ENCODE measurements at regions not wholly inside any gene's neighbourhood (a gene's known extent, or its start where the extent isn't known, plus 50 kb on each side); places are given as distances from the start of the nearest gene placed in this dataset.

DNA sequence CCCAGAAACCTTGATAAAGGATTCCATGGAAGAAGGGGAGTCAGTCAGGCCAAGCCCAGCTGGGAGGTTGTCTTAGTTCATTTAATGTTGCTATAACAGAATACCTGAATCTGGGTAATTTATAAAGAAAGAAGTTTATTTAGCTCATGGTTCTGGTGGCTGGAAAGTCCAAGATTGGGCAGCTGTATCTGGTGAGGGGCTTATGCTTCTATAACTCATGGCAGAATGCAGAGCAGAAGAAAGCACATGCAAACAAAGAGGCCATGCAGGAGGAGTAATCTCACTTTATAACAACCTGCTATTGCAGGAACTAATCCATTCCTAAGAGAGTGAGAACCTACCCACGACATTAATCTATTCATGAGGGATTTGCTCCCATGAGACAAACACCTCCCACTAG is 54.2 kb upstream of the ANKRD1 start:
- Histone ChIP-seq H3K4me3 (ENCODE audit: low read length) (no peak overlapping the region), H3K27ac (ENCODE audit: low read length) (no peak overlapping the region), H3K4me1 (ENCODE audit: control insufficient read depth, low read depth, low read length) (no peaks in the 10 kb centered on the region), H3K36me3 (ENCODE audit: control insufficient read depth, low read depth, low read length) (no peaks in the 10 kb centered on the region), H3K9me3 (ENCODE audit: control insufficient read depth, low read depth, low read length) (no peaks in the 10 kb centered on the region), H3K9ac (ENCODE audit: low read length) (no peak overlapping the region), H3K27me3 (ENCODE audit: control insufficient read depth, insufficient read depth, low read length) (no peaks in the 10 kb centered on the region)

- H3K4me3 ChIP-seq (ENCODE audit: low read length) = no peak overlapping the region
- H3K36me3 ChIP-seq (ENCODE audit: control insufficient read depth, low read depth, low read length) = no peaks in the 10 kb centered on the region
- no peaks in the 10 kb centered on the region for H3K4me1 ChIP-seq (ENCODE audit: control insufficient read depth, low read depth, low read length)
- H3K9me3 ChIP-seq (ENCODE audit: control insufficient read depth, low read depth, low read length) = no peaks in the 10 kb centered on the region
- H3K27me3 ChIP-seq (ENCODE audit: control insufficient read depth, insufficient read depth, low read length) = no peaks in the 10 kb centered on the region
- H3K27ac ChIP-seq (ENCODE audit: low read length) = no peak overlapping the region
- H3K9ac ChIP-seq (ENCODE audit: low read length) = no peak overlapping the region
These were observed 56.4 kb upstream of the ANKRD1 start for GRCh38 chr10:90977162-90977854.

GRCh38 chr10:90977855-90978486 is 57.1 kb upstream of the ANKRD1 start:
- no peak overlapping the region for H3K9ac ChIP-seq (ENCODE audit: low read length)
- H3K36me3 ChIP-seq (ENCODE audit: control insufficient read depth, low read depth, low read length) = no peaks in the 10 kb centered on the region
- no peaks in the 10 kb centered on the region for H3K27me3 ChIP-seq (ENCODE audit: control insufficient read depth, insufficient read depth, low read length)
- H3K27ac ChIP-seq (ENCODE audit: low read length) = no peak overlapping the region
- no peak overlapping the region for H3K4me3 ChIP-seq (ENCODE audit: low read length)
- H3K9me3 ChIP-seq (ENCODE audit: control insufficient read depth, low read depth, low read length) = no peaks in the 10 kb centered on the region
- no peaks in the 10 kb centered on the region for H3K4me1 ChIP-seq (ENCODE audit: control insufficient read depth, low read depth, low read length)

DNA sequence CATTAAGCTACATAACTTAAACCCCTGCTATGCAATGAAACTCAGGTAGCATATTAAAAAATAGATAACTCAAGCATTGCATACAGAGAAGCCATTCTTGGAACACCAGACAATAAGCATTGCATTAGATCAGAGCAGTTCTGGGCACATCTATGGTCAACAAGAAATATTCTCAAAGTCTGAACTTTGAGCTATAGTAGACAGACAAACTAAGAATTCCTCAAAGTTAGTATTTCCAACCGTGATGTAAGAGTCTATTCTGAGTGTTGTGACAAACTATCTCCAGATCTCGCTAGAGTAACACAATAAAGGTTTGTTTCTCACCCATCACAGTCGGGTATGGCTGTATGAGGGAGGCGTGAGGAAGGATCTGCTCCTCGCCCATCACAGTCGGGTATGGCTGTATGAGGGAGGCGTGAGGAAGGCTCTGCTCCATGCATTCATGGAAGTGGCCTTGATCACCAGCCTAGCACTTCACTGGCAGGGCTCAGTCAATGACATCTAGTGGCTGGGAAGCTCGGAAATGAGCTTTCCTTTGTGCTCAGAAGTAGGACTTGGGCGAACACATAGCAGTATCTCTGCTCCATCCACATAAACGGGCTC is 61.6 kb upstream of the ANKRD1 start:
- no peak overlapping the region for H3K27ac ChIP-seq (ENCODE audit: low read length)
- H3K4me3 ChIP-seq (ENCODE audit: low read length) = no peak overlapping the region

DNA sequence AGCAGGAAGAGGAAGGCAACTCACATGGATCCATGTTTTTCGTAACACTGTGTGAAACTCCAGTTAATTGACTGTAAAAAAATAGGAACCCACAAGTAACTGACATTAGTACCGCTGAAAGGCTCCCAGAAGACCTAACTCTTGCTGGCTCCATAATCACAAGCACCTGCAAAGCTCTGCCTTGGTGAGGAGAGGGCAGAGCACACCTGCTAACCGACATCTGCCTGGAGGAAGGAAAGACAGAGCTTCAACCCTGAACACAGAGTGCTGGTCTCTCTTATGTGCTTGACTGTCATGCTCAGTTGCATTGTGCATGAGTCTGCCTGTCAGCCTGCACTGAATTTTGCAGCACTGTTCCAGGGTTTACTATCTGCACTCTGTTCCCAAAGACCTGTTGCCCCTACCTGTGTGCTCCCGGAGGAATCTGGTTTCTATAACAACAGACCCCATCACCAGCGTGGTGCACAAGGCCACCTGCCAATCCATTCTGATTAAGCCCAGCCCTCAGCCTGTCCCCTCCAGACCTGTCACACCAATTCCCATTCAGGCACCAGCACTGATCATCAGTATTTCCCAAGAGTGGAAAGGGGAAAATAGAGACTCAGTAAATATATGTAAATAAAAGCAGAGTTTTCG is 63.1 kb upstream of the ANKRD1 start:
- Histone ChIP-seq H3K36me3 (ENCODE audit: control insufficient read depth, low read depth, low read length) (no peaks in the 10 kb centered on the region), H3K27ac (ENCODE audit: low read length) (no peak overlapping the region), H3K9ac (ENCODE audit: low read length) (no peak overlapping the region), H3K4me3 (ENCODE audit: low read length) (no peak overlapping the region), H3K9me3 (ENCODE audit: control insufficient read depth, low read depth, low read length) (no peaks in the 10 kb centered on the region), H3K27me3 (ENCODE audit: control insufficient read depth, insufficient read depth, low read length) (no peaks in the 10 kb centered on the region), H3K4me1 (ENCODE audit: control insufficient read depth, low read depth, low read length) (no peaks in the 10 kb centered on the region)

More for the DNA sequence above, 61.6 kb upstream of the ANKRD1 start:
- H3K27me3 ChIP-seq (ENCODE audit: control insufficient read depth, insufficient read depth, low read length) = no peaks in the 10 kb centered on the region
- H3K9me3 ChIP-seq (ENCODE audit: control insufficient read depth, low read depth, low read length) = no peaks in the 10 kb centered on the region
- H3K36me3 ChIP-seq (ENCODE audit: control insufficient read depth, low read depth, low read length) = no peaks in the 10 kb centered on the region
- no peak overlapping the region for H3K9ac ChIP-seq (ENCODE audit: low read length)
- H3K4me1 ChIP-seq (ENCODE audit: control insufficient read depth, low read depth, low read length) = no peaks in the 10 kb centered on the region

- Histone ChIP-seq H3K27ac (ENCODE audit: low read length) (no peak overlapping the region), H3K4me1 (ENCODE audit: control insufficient read depth, low read depth, low read length) (no peaks in the 10 kb centered on the region), H3K9ac (ENCODE audit: low read length) (no peak overlapping the region), H3K4me3 (ENCODE audit: low read length) (no peak overlapping the region), H3K36me3 (ENCODE audit: control insufficient read depth, low read depth, low read length) (no peaks in the 10 kb centered on the region), H3K9me3 (ENCODE audit: control insufficient read depth, low read depth, low read length) (no peaks in the 10 kb centered on the region), H3K27me3 (ENCODE audit: control insufficient read depth, insufficient read depth, low read length) (no peaks in the 10 kb centered on the region)
These were observed 64.0 kb upstream of the ANKRD1 start for GRCh38 chr10:90984898-90985297.

GRCh38 chr10:90985321-90985933 is 64.5 kb upstream of the ANKRD1 start:
- Histone ChIP-seq H3K4me1 (ENCODE audit: control insufficient read depth, low read depth, low read length) (no peaks in the 10 kb centered on the region), H3K36me3 (ENCODE audit: control insufficient read depth, low read depth, low read length) (no peaks in the 10 kb centered on the region), H3K4me3 (ENCODE audit: low read length) (no peak overlapping the region), H3K9ac (ENCODE audit: low read length) (no peak overlapping the region), H3K27me3 (ENCODE audit: control insufficient read depth, insufficient read depth, low read length) (no peaks in the 10 kb centered on the region), H3K27ac (ENCODE audit: low read length) (no peak overlapping the region), H3K9me3 (ENCODE audit: control insufficient read depth, low read depth, low read length) (no peaks in the 10 kb centered on the region)

DNA sequence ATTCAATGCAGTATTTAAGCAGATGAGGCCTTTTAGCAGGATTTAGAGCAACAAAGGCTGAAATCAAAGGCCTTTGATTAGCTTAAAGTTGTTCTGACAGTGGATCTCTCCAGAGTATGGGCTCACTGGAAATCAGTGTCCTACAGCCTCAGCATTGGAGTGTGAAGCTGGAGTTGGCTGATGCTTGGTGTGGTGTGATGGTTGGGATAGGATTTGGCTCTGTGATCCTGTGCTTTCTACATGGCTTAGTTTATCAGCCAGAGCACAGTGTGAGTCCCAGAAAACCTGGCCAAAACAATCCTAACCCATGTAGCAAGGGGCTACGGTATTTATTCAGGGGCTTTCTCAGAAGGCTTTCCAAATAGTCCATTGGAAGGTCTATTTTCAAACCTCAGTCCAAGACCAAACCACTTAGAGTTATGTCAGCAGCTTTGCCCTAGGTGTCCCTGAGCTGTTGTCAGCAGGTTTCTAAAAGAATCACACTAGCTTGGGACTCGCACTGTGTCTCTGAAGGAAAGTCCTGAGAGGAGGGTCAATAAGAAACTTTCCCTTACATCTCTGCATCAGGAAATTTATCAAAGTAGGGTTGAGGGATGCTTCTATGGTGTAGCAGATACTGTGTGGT is 65.4 kb upstream of the ANKRD1 start:
- Histone ChIP-seq H3K36me3 (ENCODE audit: control insufficient read depth, low read depth, low read length) (no peaks in the 10 kb centered on the region), H3K27me3 (ENCODE audit: control insufficient read depth, insufficient read depth, low read length) (no peaks in the 10 kb centered on the region), H3K4me3 (ENCODE audit: low read length) (no peak overlapping the region), H3K9ac (ENCODE audit: low read length) (no peak overlapping the region), H3K9me3 (ENCODE audit: control insufficient read depth, low read depth, low read length) (no peaks in the 10 kb centered on the region), H3K4me1 (ENCODE audit: control insufficient read depth, low read depth, low read length) (no peaks in the 10 kb centered on the region), H3K27ac (ENCODE audit: low read length) (no peak overlapping the region)

DNA sequence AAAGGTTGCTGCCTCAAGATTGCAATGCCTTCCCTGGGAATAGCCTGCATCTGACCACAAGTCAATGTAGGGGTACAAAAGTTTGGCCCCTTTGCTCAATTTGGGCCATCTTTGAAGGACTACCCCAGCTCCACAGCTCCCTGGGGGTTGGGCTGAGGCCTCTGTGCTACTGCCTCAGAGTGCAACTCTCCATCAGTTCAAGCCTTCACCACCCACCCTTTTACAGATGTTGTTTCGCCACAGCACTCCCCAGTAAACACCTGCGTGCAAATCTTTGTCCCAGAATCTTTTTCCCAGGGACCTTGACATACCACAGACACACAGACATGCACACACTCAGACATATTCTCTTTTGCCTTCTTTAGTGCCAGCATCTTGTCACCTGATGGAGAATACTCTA is 66.0 kb upstream of the ANKRD1 start:
- Histone ChIP-seq H3K27ac (ENCODE audit: low read length) (no peak overlapping the region), H3K9ac (ENCODE audit: low read length) (no peak overlapping the region), H3K9me3 (ENCODE audit: control insufficient read depth, low read depth, low read length) (no peaks in the 10 kb centered on the region), H3K4me3 (ENCODE audit: low read length) (no peak overlapping the region), H3K4me1 (ENCODE audit: control insufficient read depth, low read depth, low read length) (no peaks in the 10 kb centered on the region), H3K27me3 (ENCODE audit: control insufficient read depth, insufficient read depth, low read length) (no peaks in the 10 kb centered on the region), H3K36me3 (ENCODE audit: control insufficient read depth, low read depth, low read length) (no peaks in the 10 kb centered on the region)

- Histone ChIP-seq H3K9ac (ENCODE audit: low read length) (no peak overlapping the region), H3K27me3 (ENCODE audit: control insufficient read depth, insufficient read depth, low read length) (no peaks in the 10 kb centered on the region), H3K36me3 (ENCODE audit: control insufficient read depth, low read depth, low read length) (no peaks in the 10 kb centered on the region), H3K4me3 (ENCODE audit: low read length) (no peak overlapping the region), H3K4me1 (ENCODE audit: control insufficient read depth, low read depth, low read length) (no peaks in the 10 kb centered on the region), H3K27ac (ENCODE audit: low read length) (no peak overlapping the region), H3K9me3 (ENCODE audit: control insufficient read depth, low read depth, low read length) (no peaks in the 10 kb centered on the region)
These were observed 66.5 kb upstream of the ANKRD1 start for GRCh38 chr10:90987383-90987782.

DNA sequence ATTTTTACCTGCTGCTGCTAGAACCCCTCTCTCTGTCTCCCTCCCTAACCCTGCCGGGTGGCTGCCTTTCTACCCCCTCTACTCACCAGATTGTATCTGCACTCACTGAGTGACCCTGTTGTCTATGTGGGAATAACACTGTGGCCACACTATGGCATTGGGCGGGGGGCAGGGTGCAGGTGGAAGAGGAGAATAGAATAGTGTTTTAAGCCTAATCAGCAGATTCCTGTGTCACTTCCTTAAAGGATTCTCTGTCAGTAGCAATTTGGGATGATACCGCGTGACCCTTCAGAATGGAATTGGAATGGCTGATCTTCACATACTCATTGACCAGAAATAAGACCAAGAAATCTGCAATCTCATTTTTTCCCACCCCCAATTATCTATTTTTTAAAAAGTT is 67.1 kb upstream of the ANKRD1 start:
- Histone ChIP-seq H3K4me3 (ENCODE audit: low read length) (no peak overlapping the region), H3K4me1 (ENCODE audit: control insufficient read depth, low read depth, low read length) (no peaks in the 10 kb centered on the region), H3K36me3 (ENCODE audit: control insufficient read depth, low read depth, low read length) (no peaks in the 10 kb centered on the region), H3K27ac (ENCODE audit: low read length) (no peak overlapping the region), H3K9me3 (ENCODE audit: control insufficient read depth, low read depth, low read length) (no peaks in the 10 kb centered on the region), H3K27me3 (ENCODE audit: control insufficient read depth, insufficient read depth, low read length) (no peaks in the 10 kb centered on the region), H3K9ac (ENCODE audit: low read length) (no peak overlapping the region)

Measured in iPS-18a (cell line).